SK-N-SH treated with all-trans-retinoic acid at 6 μM for 48 hours (cell line): ENCODE measurements at regions not wholly inside any gene's neighbourhood (a gene's known extent, or its start where the extent isn't known, plus 50 kb on each side); places are given as distances from the start of the nearest gene placed in this dataset.

Source experiments
- ATAC-seq: fragments of 200-7000 bp; cut with Tn5 transposase; 3 replicates; pipeline ENCODE4 v1.9.1; 2020; ENCODE audit warnings: mild to moderate bottlenecking, moderate library complexity
- ARNTL ChIP-seq: fragments of 450-650 bp; formaldehyde crosslinking; IDR thresholded peaks from 2 replicates; pipeline ENCODE4 v1.5.0; 2020; ENCODE audit warnings: low read depth, mild to moderate bottlenecking, moderate library complexity, borderline replicate concordance
- BACH2 ChIP-seq: fragments of 250-450 bp; sonication (Bioruptor Pico); IDR thresholded peaks from 2 replicates; pipeline ENCODE4 v1.9.0; 2021; ENCODE audit warnings: mild to moderate bottlenecking, borderline replicate concordance
- CSDC2 ChIP-seq: fragments of 250-450 bp; sonication (Bioruptor Pico); IDR thresholded peaks from 2 replicates; pipeline ENCODE4 v1.5.0; 2020; ENCODE audit warnings: mild to moderate bottlenecking, moderate library complexity
- ESRRG ChIP-seq: fragments of 250-450 bp; sonication (Bioruptor Pico); IDR thresholded peaks from 2 replicates; pipeline ENCODE4 v1.6.1; 2021; ENCODE audit warnings: mild to moderate bottlenecking
- GLIS3 ChIP-seq: fragments of 250-450 bp; sonication (Bioruptor Pico); IDR thresholded peaks from 2 replicates; pipeline ENCODE4 v1.5.0; 2020; ENCODE audit warnings: mild to moderate bottlenecking, moderate library complexity
- ISL1 ChIP-seq: fragments of 250-450 bp; sonication (Bioruptor Pico); IDR thresholded peaks from 2 replicates; pipeline ENCODE4 v2.1.2; 2022; ENCODE audit warnings: mild to moderate bottlenecking, moderate library complexity
- OSR1 ChIP-seq: fragments of 250-450 bp; sonication (Bioruptor Pico); IDR thresholded peaks from 2 replicates; pipeline ENCODE4 v1.8.0; 2022; ENCODE audit warnings: moderate library complexity, mild to moderate bottlenecking, inconsistent platforms
- PPARA ChIP-seq: fragments of 250-450 bp; sonication (Bioruptor Pico); IDR thresholded peaks from 2 replicates; pipeline ENCODE4 v1.5.0; 2020; ENCODE audit warnings: mild to moderate bottlenecking, borderline replicate concordance
- RARB ChIP-seq: fragments of 250-450 bp; sonication (Bioruptor Pico); IDR thresholded peaks from 2 replicates; pipeline ENCODE4 v1.8.0; 2021; ENCODE audit warnings: mild to moderate bottlenecking, moderate library complexity
- TCF4 ChIP-seq: fragments of 250-450 bp; sonication (Bioruptor Pico); IDR thresholded peaks from 2 replicates; pipeline ENCODE4 v1.8.0; 2021; ENCODE audit warnings: mild to moderate bottlenecking, moderate library complexity, borderline replicate concordance
- TOX ChIP-seq: fragments of 250-450 bp; sonication (Bioruptor Pico); IDR thresholded peaks from 2 replicates; pipeline ENCODE4 v1.8.0; 2021; ENCODE audit warnings: mild to moderate bottlenecking, moderate library complexity, borderline replicate concordance
- ZC3H10 ChIP-seq: fragments of 250-450 bp; sonication (Bioruptor Pico); IDR thresholded peaks from 2 replicates; pipeline ENCODE4 v1.5.1; 2021; ENCODE audit warnings: mild to moderate bottlenecking, moderate library complexity
- ZFP3 ChIP-seq: fragments of 250-450 bp; sonication (Bioruptor Pico); IDR thresholded peaks from 2 replicates; pipeline ENCODE4 v1.5.0; 2020; ENCODE audit warnings: mild to moderate bottlenecking, moderate library complexity
- ZFP30 ChIP-seq: fragments of 450-650 bp; formaldehyde crosslinking; IDR thresholded peaks from 2 replicates; pipeline ENCODE4 v1.5.0; 2022; ENCODE audit warnings: mild to moderate bottlenecking, moderate library complexity
- ZNF8 ChIP-seq: fragments of 450-650 bp; formaldehyde crosslinking; IDR thresholded peaks from 2 replicates; pipeline ENCODE4 v1.5.0; 2020; ENCODE audit warnings: mild to moderate bottlenecking, moderate library complexity
- TF ChIP-seq, protein P1 (sequence below): fragments of 250-450 bp; sonication (Bioruptor Pico); IDR thresholded peaks from 2 replicates; pipeline ENCODE4 v1.5.1; 2020; ENCODE audit warnings: low read depth, mild to moderate bottlenecking, moderate library complexity
- TF ChIP-seq, protein P2 (sequence below): fragments of 250-450 bp; sonication (Bioruptor Pico); IDR thresholded peaks from 2 replicates; pipeline ENCODE4 v1.8.0; 2021; ENCODE audit warnings: low read depth, mild to moderate bottlenecking, moderate library complexity, borderline replicate concordance
- TF ChIP-seq, protein P3 (sequence below): fragments of 250-450 bp; sonication (Bioruptor Pico); IDR thresholded peaks from 2 replicates; pipeline ENCODE4 v1.8.0; 2020; ENCODE audit warnings: mild to moderate bottlenecking, moderate library complexity, borderline replicate concordance
- TF ChIP-seq, protein P4 (sequence below): fragments of 250-450 bp; sonication (Bioruptor Pico); IDR thresholded peaks from 2 replicates; pipeline ENCODE4 v1.5.0; 2020; ENCODE audit warnings: mild to moderate bottlenecking, moderate library complexity
- TF ChIP-seq, protein P5 (sequence below): fragments of 250-450 bp; sonication (Bioruptor Pico); IDR thresholded peaks from 2 replicates; pipeline ENCODE4 v1.5.1; 2021; ENCODE audit warnings: mild to moderate bottlenecking, moderate library complexity

DNA sequence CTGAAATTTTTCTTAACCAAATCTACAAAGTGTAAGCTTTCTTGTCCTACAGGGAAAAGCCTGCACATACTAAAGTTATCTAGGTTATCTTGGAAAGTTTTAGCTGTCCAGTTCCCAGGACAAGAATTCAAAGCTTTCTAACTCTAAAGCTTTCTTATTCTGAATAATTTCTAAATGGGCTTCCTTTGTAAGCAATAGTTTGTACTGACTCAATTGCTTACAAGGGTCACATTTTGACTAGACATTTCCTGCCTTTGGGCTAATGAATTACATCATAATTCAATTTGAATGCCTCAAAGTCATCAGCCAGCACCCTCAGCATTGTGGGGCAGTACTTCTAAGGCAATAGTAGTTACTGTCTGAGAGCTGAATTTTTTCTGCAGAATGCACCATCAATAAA lies 223.0 kb downstream of the LTN1 start (continued):
- TF ChIP-seq, protein P1, sequence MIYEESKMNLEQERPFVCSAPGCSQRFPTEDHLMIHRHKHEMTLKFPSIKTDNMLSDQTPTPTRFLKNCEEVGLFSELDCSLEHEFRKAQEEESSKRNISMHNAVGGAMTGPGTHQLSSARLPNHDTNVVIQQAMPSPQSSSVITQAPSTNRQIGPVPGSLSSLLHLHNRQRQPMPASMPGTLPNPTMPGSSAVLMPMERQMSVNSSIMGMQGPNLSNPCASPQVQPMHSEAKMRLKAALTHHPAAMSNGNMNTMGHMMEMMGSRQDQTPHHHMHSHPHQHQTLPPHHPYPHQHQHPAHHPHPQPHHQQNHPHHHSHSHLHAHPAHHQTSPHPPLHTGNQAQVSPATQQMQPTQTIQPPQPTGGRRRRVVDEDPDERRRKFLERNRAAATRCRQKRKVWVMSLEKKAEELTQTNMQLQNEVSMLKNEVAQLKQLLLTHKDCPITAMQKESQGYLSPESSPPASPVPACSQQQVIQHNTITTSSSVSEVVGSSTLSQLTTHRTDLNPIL, result no peak
- TF ChIP-seq, protein P2, sequence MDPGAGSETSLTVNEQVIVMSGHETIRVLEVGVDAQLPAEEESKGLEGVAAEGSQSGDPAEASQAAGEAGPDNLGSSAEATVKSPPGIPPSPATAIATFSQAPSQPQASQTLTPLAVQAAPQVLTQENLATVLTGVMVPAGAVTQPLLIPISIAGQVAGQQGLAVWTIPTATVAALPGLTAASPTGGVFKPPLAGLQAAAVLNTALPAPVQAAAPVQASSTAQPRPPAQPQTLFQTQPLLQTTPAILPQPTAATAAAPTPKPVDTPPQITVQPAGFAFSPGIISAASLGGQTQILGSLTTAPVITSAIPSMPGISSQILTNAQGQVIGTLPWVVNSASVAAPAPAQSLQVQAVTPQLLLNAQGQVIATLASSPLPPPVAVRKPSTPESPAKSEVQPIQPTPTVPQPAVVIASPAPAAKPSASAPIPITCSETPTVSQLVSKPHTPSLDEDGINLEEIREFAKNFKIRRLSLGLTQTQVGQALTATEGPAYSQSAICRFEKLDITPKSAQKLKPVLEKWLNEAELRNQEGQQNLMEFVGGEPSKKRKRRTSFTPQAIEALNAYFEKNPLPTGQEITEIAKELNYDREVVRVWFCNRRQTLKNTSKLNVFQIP (CRISPR knock-in tag), result no peak

DNA sequence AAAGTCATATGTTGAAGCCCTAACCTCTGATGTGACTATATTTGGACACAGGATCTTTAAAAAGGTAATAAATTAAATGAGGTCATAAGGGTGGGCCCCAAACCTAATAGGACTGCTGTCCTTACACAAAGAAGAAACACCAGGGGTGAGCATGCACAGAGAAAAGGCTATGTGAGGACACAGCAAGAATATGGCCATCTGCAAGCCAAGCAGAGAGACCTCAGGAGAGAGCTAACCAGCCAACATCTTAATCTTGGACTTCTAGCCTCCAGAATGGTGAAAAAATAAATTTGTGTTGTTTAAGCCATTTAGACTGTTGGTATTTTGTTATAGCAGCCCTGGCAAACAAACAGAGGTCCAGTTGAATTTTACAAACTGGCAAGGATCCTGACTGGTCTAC lies 223.9 kb downstream of the LTN1 start:
- no peak for ATAC-seq
- no peak for TF ChIP-seq TCF4
- TF ChIP-seq TOX, result no peak
- TF ChIP-seq OSR1 (CRISPR knock-in tag), result no peak
- no peak for TF ChIP-seq ZFP3
- TF ChIP-seq, protein P1, result no peak
- TF ChIP-seq, protein P3, sequence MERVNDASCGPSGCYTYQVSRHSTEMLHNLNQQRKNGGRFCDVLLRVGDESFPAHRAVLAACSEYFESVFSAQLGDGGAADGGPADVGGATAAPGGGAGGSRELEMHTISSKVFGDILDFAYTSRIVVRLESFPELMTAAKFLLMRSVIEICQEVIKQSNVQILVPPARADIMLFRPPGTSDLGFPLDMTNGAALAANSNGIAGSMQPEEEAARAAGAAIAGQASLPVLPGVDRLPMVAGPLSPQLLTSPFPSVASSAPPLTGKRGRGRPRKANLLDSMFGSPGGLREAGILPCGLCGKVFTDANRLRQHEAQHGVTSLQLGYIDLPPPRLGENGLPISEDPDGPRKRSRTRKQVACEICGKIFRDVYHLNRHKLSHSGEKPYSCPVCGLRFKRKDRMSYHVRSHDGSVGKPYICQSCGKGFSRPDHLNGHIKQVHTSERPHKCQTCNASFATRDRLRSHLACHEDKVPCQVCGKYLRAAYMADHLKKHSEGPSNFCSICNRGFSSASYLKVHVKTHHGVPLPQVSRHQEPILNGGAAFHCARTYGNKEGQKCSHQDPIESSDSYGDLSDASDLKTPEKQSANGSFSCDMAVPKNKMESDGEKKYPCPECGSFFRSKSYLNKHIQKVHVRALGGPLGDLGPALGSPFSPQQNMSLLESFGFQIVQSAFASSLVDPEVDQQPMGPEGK (CRISPR knock-in tag), result no peak
- TF ChIP-seq GLIS3, result no peak
- TF ChIP-seq, protein P4, sequence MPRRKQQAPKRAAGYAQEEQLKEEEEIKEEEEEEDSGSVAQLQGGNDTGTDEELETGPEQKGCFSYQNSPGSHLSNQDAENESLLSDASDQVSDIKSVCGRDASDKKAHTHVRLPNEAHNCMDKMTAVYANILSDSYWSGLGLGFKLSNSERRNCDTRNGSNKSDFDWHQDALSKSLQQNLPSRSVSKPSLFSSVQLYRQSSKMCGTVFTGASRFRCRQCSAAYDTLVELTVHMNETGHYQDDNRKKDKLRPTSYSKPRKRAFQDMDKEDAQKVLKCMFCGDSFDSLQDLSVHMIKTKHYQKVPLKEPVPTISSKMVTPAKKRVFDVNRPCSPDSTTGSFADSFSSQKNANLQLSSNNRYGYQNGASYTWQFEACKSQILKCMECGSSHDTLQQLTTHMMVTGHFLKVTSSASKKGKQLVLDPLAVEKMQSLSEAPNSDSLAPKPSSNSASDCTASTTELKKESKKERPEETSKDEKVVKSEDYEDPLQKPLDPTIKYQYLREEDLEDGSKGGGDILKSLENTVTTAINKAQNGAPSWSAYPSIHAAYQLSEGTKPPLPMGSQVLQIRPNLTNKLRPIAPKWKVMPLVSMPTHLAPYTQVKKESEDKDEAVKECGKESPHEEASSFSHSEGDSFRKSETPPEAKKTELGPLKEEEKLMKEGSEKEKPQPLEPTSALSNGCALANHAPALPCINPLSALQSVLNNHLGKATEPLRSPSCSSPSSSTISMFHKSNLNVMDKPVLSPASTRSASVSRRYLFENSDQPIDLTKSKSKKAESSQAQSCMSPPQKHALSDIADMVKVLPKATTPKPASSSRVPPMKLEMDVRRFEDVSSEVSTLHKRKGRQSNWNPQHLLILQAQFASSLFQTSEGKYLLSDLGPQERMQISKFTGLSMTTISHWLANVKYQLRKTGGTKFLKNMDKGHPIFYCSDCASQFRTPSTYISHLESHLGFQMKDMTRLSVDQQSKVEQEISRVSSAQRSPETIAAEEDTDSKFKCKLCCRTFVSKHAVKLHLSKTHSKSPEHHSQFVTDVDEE (CRISPR knock-in tag), result no peak
- TF ChIP-seq BACH2, result no peak
- no peak for TF ChIP-seq ZFP30 (CRISPR knock-in tag)
- TF ChIP-seq, protein P2 (CRISPR knock-in tag), result no peak
- TF ChIP-seq ZC3H10 (CRISPR knock-in tag), result no peak
- no peak for TF ChIP-seq ISL1

DNA sequence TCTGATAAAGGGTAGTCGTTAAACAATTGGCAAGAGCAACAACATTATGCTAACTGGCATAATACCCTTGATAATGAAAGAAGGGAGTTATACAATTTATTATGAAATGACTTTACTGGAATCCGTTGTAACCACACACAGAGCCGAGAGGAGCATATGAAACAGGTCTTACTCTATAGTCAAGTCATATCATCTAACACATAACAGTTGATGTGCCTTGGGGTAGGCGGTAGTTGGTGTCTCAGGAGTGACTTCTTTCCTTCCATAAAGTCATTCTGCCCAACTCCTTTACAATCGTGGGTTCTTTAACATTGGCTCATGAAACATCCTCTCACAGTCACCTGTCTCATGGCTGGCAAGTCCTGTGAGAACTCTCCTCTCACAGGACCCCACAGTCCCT lies 225.2 kb downstream of the LTN1 start:
- TF ChIP-seq CSDC2 (CRISPR knock-in tag) (no peak), ZFP3 (no peak), ESRRG (CRISPR knock-in tag) (no peak), GLIS3 (no peak), ZFP30 (CRISPR knock-in tag) (no peak), RARB (CRISPR knock-in tag) (no peak), PPARA (CRISPR knock-in tag) (no peak), ZNF8 (CRISPR knock-in tag) (no peak), TOX (no peak), ZC3H10 (CRISPR knock-in tag) (no peak), ARNTL (no peak)
- TF ChIP-seq, protein P3 (CRISPR knock-in tag), result no peak
- TF ChIP-seq, protein P5, sequence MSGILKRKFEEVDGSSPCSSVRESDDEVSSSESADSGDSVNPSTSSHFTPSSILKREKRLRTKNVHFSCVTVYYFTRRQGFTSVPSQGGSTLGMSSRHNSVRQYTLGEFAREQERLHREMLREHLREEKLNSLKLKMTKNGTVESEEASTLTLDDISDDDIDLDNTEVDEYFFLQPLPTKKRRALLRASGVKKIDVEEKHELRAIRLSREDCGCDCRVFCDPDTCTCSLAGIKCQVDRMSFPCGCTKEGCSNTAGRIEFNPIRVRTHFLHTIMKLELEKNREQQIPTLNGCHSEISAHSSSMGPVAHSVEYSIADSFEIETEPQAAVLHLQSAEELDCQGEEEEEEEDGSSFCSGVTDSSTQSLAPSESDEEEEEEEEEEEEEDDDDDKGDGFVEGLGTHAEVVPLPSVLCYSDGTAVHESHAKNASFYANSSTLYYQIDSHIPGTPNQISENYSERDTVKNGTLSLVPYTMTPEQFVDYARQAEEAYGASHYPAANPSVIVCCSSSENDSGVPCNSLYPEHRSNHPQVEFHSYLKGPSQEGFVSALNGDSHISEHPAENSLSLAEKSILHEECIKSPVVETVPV (CRISPR knock-in tag), result no peak
- TF ChIP-seq, protein P2 (CRISPR knock-in tag), result no peak
- ATAC-seq, result no peak
